GM12873 (cell line): ENCODE measurements at regions not wholly inside any gene's neighbourhood (a gene's known extent, or its start where the extent isn't known, plus 50 kb on each side); places are given as distances from the start of the nearest gene placed in this dataset.

ENCODE experiments used
- CTCF ChIP-seq: IDR thresholded peaks from 2 replicates; pipeline ENCODE4 v1.5.1; 2012; ENCODE audit warnings: low read depth, mild to moderate bottlenecking, moderate library complexity, low read length, control low read depth; ENCODE audit not compliant: insufficient read depth; ENCODE audit errors: missing control alignments

- TF ChIP-seq CTCF: no peak
Measured at GRCh38 chr10:108849688-108850087, 1073.6 kb downstream of the XPNPEP1 start.

GRCh38 chr10:108849186-108849585, 1074.1 kb downstream of the XPNPEP1 start:
- no peak for TF ChIP-seq CTCF

- no peak for TF ChIP-seq CTCF
Measured at GRCh38 chr10:108848046-108848445, 1075.3 kb downstream of the XPNPEP1 start.

GRCh38 chr10:108840944-108841343, 1082.4 kb downstream of the XPNPEP1 start:
- TF ChIP-seq CTCF: no peak

GRCh38 chr10:108836362-108836761, 1086.9 kb downstream of the XPNPEP1 start:
- no peak for TF ChIP-seq CTCF

- no peak for TF ChIP-seq CTCF
Measured at GRCh38 chr10:108822026-108822425, 1101.3 kb downstream of the XPNPEP1 start.

GRCh38 chr10:108819302-108819701, 1104.0 kb downstream of the XPNPEP1 start:
- TF ChIP-seq CTCF: no peak

- TF ChIP-seq CTCF: no peak
Measured at GRCh38 chr10:108817584-108817983, 1105.7 kb downstream of the XPNPEP1 start.
